ENCODE measurements at regions not wholly inside any gene's neighbourhood (a gene's known extent, or its start where the extent isn't known, plus 50 kb on each side); places are given as distances from the start of the nearest gene placed in this dataset.

DNA sequence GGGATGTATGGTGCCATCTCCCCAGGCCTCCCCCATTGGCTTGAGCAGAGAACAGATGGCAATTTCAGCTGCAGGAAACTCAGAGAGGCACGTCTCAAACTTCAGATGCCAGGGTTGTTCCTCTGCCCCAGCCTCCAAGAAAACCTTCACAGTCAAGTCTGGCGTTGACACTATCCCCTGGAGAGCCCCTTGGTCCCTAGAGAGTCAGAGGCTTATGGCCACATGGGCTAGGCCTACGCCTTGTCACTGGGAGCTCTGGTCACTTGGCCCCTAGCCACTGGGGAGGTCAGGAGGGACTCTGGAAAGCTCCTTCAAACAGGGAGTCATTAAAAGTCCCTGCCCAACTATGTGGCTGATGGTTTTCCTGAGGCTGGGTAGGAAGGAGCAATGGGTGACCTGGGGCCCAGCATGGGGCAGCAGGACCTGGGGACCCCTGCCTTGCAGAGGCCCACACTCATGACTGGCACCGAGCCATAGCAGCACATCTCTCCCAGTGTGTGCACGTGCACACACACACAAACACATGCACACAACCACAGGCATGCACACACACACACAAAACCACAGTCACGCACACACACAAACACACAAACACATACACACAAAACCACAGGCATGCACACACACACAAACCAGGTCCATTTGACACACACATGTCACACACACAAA, 144.2 kb downstream of the GADD45G start (continued):
- TF ChIP-seq EP300 (IDR thresholded peaks at IDR 0.05; ENCODE audit: borderline replicate concordance in 1 of 2, low read depth in 2 of 2, low read length in 2 of 2) (no peak), KDM5A (IDR thresholded peaks at IDR 0.05; ENCODE audit: low read length) (no peak), JUN (IDR thresholded peaks at IDR 0.05; ENCODE audit: low read depth, low read length) (no peak), BCL11A (IDR thresholded peaks at IDR 0.05; ENCODE audit: low read depth in 2 of 2, low read length in 2 of 2) (no peak), YY1 (IDR thresholded peaks at IDR 0.05; ENCODE audit: low read depth, low read length) (no peak)

All from H1 (cell line).